Left kidney (tissue), 1 donor: ENCODE measurements at regions not wholly inside any gene's neighbourhood (a gene's known extent, or its start where the extent isn't known, plus 50 kb on each side); places are given as distances from the start of the nearest gene placed in this dataset.

ENCODE experiments used
- DNase-seq: peaks from one replicate; pipeline ENCODE4 v3.0.0-alpha.2; 2013

- DNase-seq, result no peak
These were observed 317.6 kb downstream of the SEC14L1 start for GRCh38 chr17:77458202-77459017.

- DNase-seq, result no peak
These were observed 318.4 kb downstream of the SEC14L1 start for GRCh38 chr17:77459018-77459755.

- DNase-seq, result no peak
These were observed 319.8 kb downstream of the SEC14L1 start for GRCh38 chr17:77460514-77461046.

GRCh38 chr17:77461277-77462057 lies 320.7 kb downstream of the SEC14L1 start:
- DNase-seq, result no peak

GRCh38 chr17:77462090-77462489 lies 321.3 kb downstream of the SEC14L1 start:
- DNase-seq, result no peak

- DNase-seq, result no peak
These were observed 322.1 kb downstream of the SEC14L1 start for GRCh38 chr17:77462553-77463497.

- no peak for DNase-seq
These were observed 324.2 kb downstream of the SEC14L1 start for GRCh38 chr17:77464988-77465357.

- DNase-seq, result no peak
These were observed 324.7 kb downstream of the SEC14L1 start for GRCh38 chr17:77465358-77466041.

- no peak for DNase-seq
These were observed 325.4 kb downstream of the SEC14L1 start for GRCh38 chr17:77466140-77466539.

- no peak for DNase-seq
These were observed 325.9 kb downstream of the SEC14L1 start for GRCh38 chr17:77466596-77467223.

- DNase-seq, result no peak
These were observed 326.8 kb downstream of the SEC14L1 start for GRCh38 chr17:77467521-77467920.

GRCh38 chr17:77468897-77469296 lies 328.1 kb downstream of the SEC14L1 start:
- DNase-seq, result no peak

GRCh38 chr17:77470330-77470786 lies 329.6 kb downstream of the SEC14L1 start:
- no peak for DNase-seq

GRCh38 chr17:77470800-77471733 lies 330.3 kb downstream of the SEC14L1 start:
- DNase-seq, result no peak

- DNase-seq, result no peak
These were observed 331.3 kb downstream of the SEC14L1 start for GRCh38 chr17:77471984-77472461.

- DNase-seq, result no peak
These were observed 331.9 kb downstream of the SEC14L1 start for GRCh38 chr17:77472468-77473310.

GRCh38 chr17:77473615-77474226 lies 333.0 kb downstream of the SEC14L1 start:
- no peak for DNase-seq
